NCI-H146 (cell line): ENCODE measurements at regions not wholly inside any gene's neighbourhood (a gene's known extent, or its start where the extent isn't known, plus 50 kb on each side); places are given as distances from the start of the nearest gene placed in this dataset.

Source experiments
- DNase-seq: peaks from one replicate; lab custom pipeline; 2025; lab: John Stamatoyannopoulos, UW

GRCh38 chr19:30171138-30171635 is 201.0 kb upstream of the ZNF536 start:
- DNase-seq, result no peak

- DNase-seq, result no peak
Measured at GRCh38 chr19:30171795-30172612, 200.2 kb upstream of the ZNF536 start.

GRCh38 chr19:30172613-30173242 is 199.5 kb upstream of the ZNF536 start:
- no peak for DNase-seq

- no peak for DNase-seq
Measured at GRCh38 chr19:30173593-30174356, 198.4 kb upstream of the ZNF536 start.

- no peak for DNase-seq
Measured at GRCh38 chr19:30174357-30174645, 197.9 kb upstream of the ZNF536 start.

- no peak for DNase-seq
Measured at GRCh38 chr19:30174791-30175190, 197.4 kb upstream of the ZNF536 start.

GRCh38 chr19:30175987-30176386 is 196.2 kb upstream of the ZNF536 start:
- no peak for DNase-seq

- DNase-seq, result no peak
Measured at GRCh38 chr19:30178721-30179402, 193.3 kb upstream of the ZNF536 start.

- DNase-seq, result no peak
Measured at GRCh38 chr19:30180691-30181090, 191.5 kb upstream of the ZNF536 start.

GRCh38 chr19:30183807-30184490 is 188.2 kb upstream of the ZNF536 start:
- DNase-seq, result no peak

GRCh38 chr19:30202060-30202600 is 170.1 kb upstream of the ZNF536 start:
- DNase-seq, result no peak

- DNase-seq, result no peak
Measured at GRCh38 chr19:30204721-30205120, 167.5 kb upstream of the ZNF536 start.

- no peak for DNase-seq
Measured at GRCh38 chr19:30206187-30206586, 166.0 kb upstream of the ZNF536 start.

- DNase-seq, result no peak
Measured at GRCh38 chr19:30207357-30207756, 164.8 kb upstream of the ZNF536 start.

GRCh38 chr19:30208436-30209060 is 163.6 kb upstream of the ZNF536 start:
- DNase-seq, result no peak

- DNase-seq, result no peak
Measured at GRCh38 chr19:30209617-30210600, 162.3 kb upstream of the ZNF536 start.

- no peak for DNase-seq
Measured at GRCh38 chr19:30212574-30212973, 159.6 kb upstream of the ZNF536 start.

GRCh38 chr19:30214651-30215051 is 157.5 kb upstream of the ZNF536 start:
- no peak for DNase-seq

GRCh38 chr19:30215248-30215647 is 156.9 kb upstream of the ZNF536 start:
- no peak for DNase-seq

GRCh38 chr19:30216453-30216852 is 155.7 kb upstream of the ZNF536 start:
- no peak for DNase-seq
